ENCODE measurements at regions not wholly inside any gene's neighbourhood (a gene's known extent, or its start where the extent isn't known, plus 50 kb on each side); places are given as distances from the start of the nearest gene placed in this dataset.

GRCh38 chr18:34320267-34320666, 95.6 kb upstream of the NOL4 start:
- TF ChIP-seq CTCF (IDR thresholded peaks at IDR 0.05; ENCODE audit: extremely low read depth in 1 of 2, insufficient read depth in 1 of 2, low read depth in 1 of 2, low read length in 2 of 2) (no peak), MAX (IDR thresholded peaks at IDR 0.05; ENCODE audit: insufficient read depth, insufficient read length) (no peak), EZH2 (IDR thresholded peaks at IDR 0.05; ENCODE audit: borderline replicate concordance, low read depth, low read length, severe bottlenecking) (no peak), POLR2AphosphoS5 (IDR thresholded peaks at IDR 0.05; ENCODE audit: insufficient read depth, low read depth, low read length) (no peak), POLR2A (IDR thresholded peaks at IDR 0.05; ENCODE audit: low read depth, low read length) (no peak), MYC (IDR thresholded peaks at IDR 0.05; ENCODE audit: low read depth, low read length) (no peak), FOS (IDR thresholded peaks at IDR 0.05; ENCODE audit: borderline replicate concordance, insufficient read depth, low read length) (no peak), JUN (IDR thresholded peaks at IDR 0.05; ENCODE audit: borderline replicate concordance, insufficient read depth, insufficient read length, low read depth) (no peak), GATA2 (IDR thresholded peaks at IDR 0.05; ENCODE audit: insufficient read depth, insufficient read length, low read depth, low read length) (no peak)

All from endothelial cell of umbilical vein (primary cell).